ENCODE measurements at regions not wholly inside any gene's neighbourhood (a gene's known extent, or its start where the extent isn't known, plus 50 kb on each side); places are given as distances from the start of the nearest gene placed in this dataset.
A peak's percentile ranks its signal among the peaks of the same experiment; 100 is the strongest.

GRCh38 chr10:31644931-31645633, 283.5 kb downstream of the ARHGAP12 start:
- DNase-seq (no peak), ATAC-seq (replicated peaks in 1 of 2) (no peak)
- peaks cover 7% of the 10 kb centered on the region for H3K27me3 Mint-ChIP-seq (ENCODE audit: low read depth)
- no peak overlapping the region for H3K4me3 Mint-ChIP-seq
- H3K27ac Mint-ChIP-seq: no peak overlapping the region
- peaks cover 2 to 4% of the 10 kb centered on the region in 2 donors for H3K9me3 Mint-ChIP-seq
- H3K4me1 Mint-ChIP-seq (ENCODE audit: low read depth): no peaks in the 10 kb centered on the region
- no peaks in the 10 kb centered on the region for H3K36me3 Mint-ChIP-seq (ENCODE audit: insufficient read depth in 2 of 2)

- no peak for ATAC-seq (replicated peaks in 1 of 2)
Observed at GRCh38 chr10:31642281-31642680, 286.4 kb downstream of the ARHGAP12 start.

GRCh38 chr10:31635415-31636065, 293.1 kb downstream of the ARHGAP12 start:
- Mint-ChIP-seq H3K36me3 (ENCODE audit: insufficient read depth in 2 of 2) (peaks cover 6 to 8% of the 10 kb centered on the region in 2 donors), H3K27ac (no peak overlapping the region), H3K27me3 (ENCODE audit: low read depth) (peaks cover 5% of the 10 kb centered on the region), H3K4me3 (no peak overlapping the region), H3K4me1 (ENCODE audit: low read depth) (no peaks in the 10 kb centered on the region), H3K9me3 (peaks cover 3 to 8% of the 10 kb centered on the region in 2 donors)
- no peak for DNase-seq
- peak in 1 of 2 donors; percentile 36 for ATAC-seq (replicated peaks in 1 of 2)

More at GRCh38 chr10:31642281-31642680, 286.4 kb downstream of the ARHGAP12 start:
- Mint-ChIP-seq H3K4me3 (no peak overlapping the region), H3K27me3 (ENCODE audit: low read depth) (peaks cover 7% of the 10 kb centered on the region), H3K9me3 (peaks cover 7 to 10% of the 10 kb centered on the region in 2 donors), H3K36me3 (ENCODE audit: insufficient read depth in 2 of 2) (peaks cover 6 to 8% of the 10 kb centered on the region in 2 donors), H3K27ac (no peak overlapping the region), H3K4me1 (ENCODE audit: low read depth) (no peaks in the 10 kb centered on the region)
- DNase-seq: no peak

- H3K9me3 Mint-ChIP-seq: peaks cover 3 to 8% of the 10 kb centered on the region in 2 donors
- H3K4me1 Mint-ChIP-seq (ENCODE audit: low read depth): no peaks in the 10 kb centered on the region
- peaks cover 9% of the 10 kb centered on the region for H3K27me3 Mint-ChIP-seq (ENCODE audit: low read depth)
- H3K4me3 Mint-ChIP-seq: no peak overlapping the region
- no peak overlapping the region for H3K27ac Mint-ChIP-seq
- DNase-seq (no peak), ATAC-seq (replicated peaks in 1 of 2) (no peak)
- peaks cover 6 to 8% of the 10 kb centered on the region in 2 donors for H3K36me3 Mint-ChIP-seq (ENCODE audit: insufficient read depth in 2 of 2)
Observed at GRCh38 chr10:31635009-31635408, 293.6 kb downstream of the ARHGAP12 start.

- H3K4me3 Mint-ChIP-seq: no peak overlapping the region
- ATAC-seq (replicated peaks in 1 of 2) (no peak), DNase-seq (no peak)
- peaks cover 5 to 8% of the 10 kb centered on the region in 2 donors for H3K36me3 Mint-ChIP-seq (ENCODE audit: insufficient read depth in 2 of 2)
- peaks cover 5 to 7% of the 10 kb centered on the region in 2 donors for H3K9me3 Mint-ChIP-seq
- no peaks in the 10 kb centered on the region for H3K4me1 Mint-ChIP-seq (ENCODE audit: low read depth)
- H3K27me3 Mint-ChIP-seq (ENCODE audit: low read depth): peaks cover 17% of the 10 kb centered on the region
- no peak overlapping the region for H3K27ac Mint-ChIP-seq
Observed at GRCh38 chr10:31630861-31631567, 297.6 kb downstream of the ARHGAP12 start.

- no peaks in the 10 kb centered on the region for H3K4me1 Mint-ChIP-seq (ENCODE audit: low read depth)
Observed at GRCh38 chr10:31625566-31625965, 303.1 kb downstream of the ARHGAP12 start.

GRCh38 chr10:31624611-31625010, 304.0 kb downstream of the ARHGAP12 start:
- Mint-ChIP-seq H3K9me3 (peaks cover 10 to 12% of the 10 kb centered on the region in 2 donors), H3K27me3 (ENCODE audit: low read depth) (peaks cover 5% of the 10 kb centered on the region), H3K27ac (no peak overlapping the region), H3K4me1 (ENCODE audit: low read depth) (no peaks in the 10 kb centered on the region), H3K4me3 (no peak overlapping the region), H3K36me3 (ENCODE audit: insufficient read depth in 2 of 2) (peaks cover 9 to 13% of the 10 kb centered on the region in 2 donors)
- no peak for DNase-seq
- no peak for ATAC-seq (replicated peaks in 1 of 2)

More at GRCh38 chr10:31625566-31625965, 303.1 kb downstream of the ARHGAP12 start:
- ATAC-seq (replicated peaks in 1 of 2): no peak
- H3K27ac Mint-ChIP-seq: no peak overlapping the region
- peaks cover 9 to 13% of the 10 kb centered on the region in 2 donors for H3K36me3 Mint-ChIP-seq (ENCODE audit: insufficient read depth in 2 of 2)
- H3K27me3 Mint-ChIP-seq (ENCODE audit: low read depth): peaks cover 12% of the 10 kb centered on the region
- peaks cover 10 to 12% of the 10 kb centered on the region in 2 donors for H3K9me3 Mint-ChIP-seq
- no peak overlapping the region for H3K4me3 Mint-ChIP-seq
- DNase-seq: no peak

- peaks cover 10 to 12% of the 10 kb centered on the region in 2 donors for H3K9me3 Mint-ChIP-seq
- no peak for DNase-seq
- no peak overlapping the region for H3K4me3 Mint-ChIP-seq
- H3K27ac Mint-ChIP-seq: no peak overlapping the region
- H3K27me3 Mint-ChIP-seq (ENCODE audit: low read depth): no peaks in the 10 kb centered on the region
- ATAC-seq (replicated peaks in 1 of 2): no peak
- no peaks in the 10 kb centered on the region for H3K4me1 Mint-ChIP-seq (ENCODE audit: low read depth)
- peaks cover 9 to 13% of the 10 kb centered on the region in 2 donors for H3K36me3 Mint-ChIP-seq (ENCODE audit: insufficient read depth in 2 of 2)
Observed at GRCh38 chr10:31623947-31624346, 304.7 kb downstream of the ARHGAP12 start.

- Mint-ChIP-seq H3K36me3 (ENCODE audit: insufficient read depth in 2 of 2) (peaks cover 9 to 13% of the 10 kb centered on the region in 2 donors), H3K4me1 (ENCODE audit: low read depth) (no peaks in the 10 kb centered on the region), H3K4me3 (no peak overlapping the region), H3K27me3 (ENCODE audit: low read depth) (no peaks in the 10 kb centered on the region), H3K9me3 (peaks cover 10 to 12% of the 10 kb centered on the region in 2 donors), H3K27ac (no peak overlapping the region)
- DNase-seq: no peak
- no peak for ATAC-seq (replicated peaks in 1 of 2)
Observed at GRCh38 chr10:31623466-31623865, 304.4 kb downstream of the ZEB1 start.

- no peak for ATAC-seq (replicated peaks in 1 of 2)
- DNase-seq: no peak
- Mint-ChIP-seq H3K4me1 (ENCODE audit: low read depth) (no peaks in the 10 kb centered on the region), H3K27ac (no peak overlapping the region), H3K27me3 (ENCODE audit: low read depth) (no peaks in the 10 kb centered on the region), H3K9me3 (peaks cover 10 to 12% of the 10 kb centered on the region in 2 donors), H3K4me3 (no peak overlapping the region), H3K36me3 (ENCODE audit: insufficient read depth in 2 of 2) (peaks cover 9 to 13% of the 10 kb centered on the region in 2 donors)
Observed at GRCh38 chr10:31622978-31623377, 304.0 kb downstream of the ZEB1 start.

GRCh38 chr10:31621733-31622132, 302.7 kb downstream of the ZEB1 start:
- Mint-ChIP-seq H3K27me3 (ENCODE audit: low read depth) (no peaks in the 10 kb centered on the region), H3K36me3 (ENCODE audit: insufficient read depth in 2 of 2) (peaks cover 9 to 12% of the 10 kb centered on the region in 2 donors), H3K4me3 (no peak overlapping the region), H3K9me3 (peaks cover 10 to 12% of the 10 kb centered on the region in 2 donors), H3K27ac (no peak overlapping the region), H3K4me1 (ENCODE audit: low read depth) (no peaks in the 10 kb centered on the region)
- ATAC-seq (replicated peaks in 1 of 2) (no peak), DNase-seq (no peak)

GRCh38 chr10:31620226-31621151, 301.5 kb downstream of the ZEB1 start:
- H3K36me3 Mint-ChIP-seq (ENCODE audit: insufficient read depth in 2 of 2): peaks cover 4% of the 10 kb centered on the region in 2 donors
- no peaks in the 10 kb centered on the region for H3K4me1 Mint-ChIP-seq (ENCODE audit: low read depth)
- ATAC-seq (replicated peaks in 1 of 2) (no peak), DNase-seq (no peak)
- no peaks in the 10 kb centered on the region for H3K27me3 Mint-ChIP-seq (ENCODE audit: low read depth)
- H3K27ac Mint-ChIP-seq: no peak overlapping the region
- H3K9me3 Mint-ChIP-seq: peaks cover 5% of the 10 kb centered on the region in 2 donors
- H3K4me3 Mint-ChIP-seq: no peak overlapping the region
